H9 (cell line): ENCODE measurements at regions not wholly inside any gene's neighbourhood (a gene's known extent, or its start where the extent isn't known, plus 50 kb on each side); places are given as distances from the start of the nearest gene placed in this dataset.

Experiments used
- DNase-seq: peaks from one replicate; pipeline ENCODE4 v3.0.0-alpha.2; 2017
- H2AFZ ChIP-seq: one replicate; pipeline ENCODE4 v1.6.1; 2013; ENCODE audit warnings: mild to moderate bottlenecking, low read length, control low read depth, moderate library complexity
- H2AK5ac ChIP-seq: 2 replicates; pipeline ENCODE4 v1.6.1; 2013; ENCODE audit warnings: low read length, control low read depth, mixed read lengths; ENCODE audit not compliant: insufficient read length
- H2BK120ac ChIP-seq: one replicate; pipeline ENCODE4 v1.6.1; 2013; ENCODE audit warnings: low read depth, mild to moderate bottlenecking, low read length, control low read depth, inconsistent platforms; ENCODE audit not compliant: poor library complexity, severe bottlenecking
- H2BK12ac ChIP-seq: 2 replicates; pipeline ENCODE4 v1.6.1; 2013; ENCODE audit warnings: low read length, control low read depth, mixed read lengths, low read depth; ENCODE audit not compliant: insufficient read length
- H2BK15ac ChIP-seq: 2 replicates; pipeline ENCODE4 v1.6.1; 2013; ENCODE audit warnings: low read depth, low read length, control low read depth
- H2BK20ac ChIP-seq: one replicate; pipeline ENCODE4 v1.6.1; 2013; ENCODE audit warnings: low read depth, mild to moderate bottlenecking, low read length, control low read depth, inconsistent platforms; ENCODE audit not compliant: poor library complexity, severe bottlenecking
- H2BK5ac ChIP-seq: 2 replicates; pipeline ENCODE4 v1.6.1; 2013; ENCODE audit warnings: low read length, control low read depth, mixed read lengths; ENCODE audit not compliant: insufficient read length
- H3K14ac ChIP-seq: 2 replicates; pipeline ENCODE4 v1.6.1; 2013; ENCODE audit warnings: low read length, control low read depth; ENCODE audit not compliant: insufficient read depth
- H3K18ac ChIP-seq: 2 replicates; pipeline ENCODE4 v1.6.1; 2013; ENCODE audit warnings: low read depth, mild to moderate bottlenecking, mixed read lengths, low read length, control low read depth; ENCODE audit not compliant: insufficient read length
- H3K23ac ChIP-seq: 2 replicates; pipeline ENCODE4 v1.6.1; 2013; ENCODE audit warnings: low read length, control low read depth, mixed read lengths, low read depth; ENCODE audit not compliant: insufficient read length
- H3K23me2 ChIP-seq: 2 replicates; pipeline ENCODE4 v1.6.1; 2013; ENCODE audit warnings: low read depth, mild to moderate bottlenecking, mixed read lengths, low read length, control low read depth; ENCODE audit not compliant: insufficient read length, poor library complexity, severe bottlenecking
- H3K27ac ChIP-seq: 2 replicates; pipeline ENCODE4 v1.5.1; 2013; ENCODE audit warnings: low read length, control low read depth, mixed read lengths, low read depth; ENCODE audit not compliant: insufficient read length
- H3K27me3 ChIP-seq: 2 replicates; pipeline ENCODE4 v1.6.1; 2013; ENCODE audit warnings: low read length, control low read depth, inconsistent platforms; ENCODE audit not compliant: insufficient read depth
- H3K4ac ChIP-seq: 2 replicates; pipeline ENCODE4 v1.6.1; 2013; ENCODE audit warnings: low read depth, mild to moderate bottlenecking, control low read depth, inconsistent platforms, low read length, moderate library complexity
- H3K4me1 ChIP-seq: 2 replicates; pipeline ENCODE4 v1.6.1; 2013; ENCODE audit warnings: low read length, control low read depth, inconsistent platforms; ENCODE audit not compliant: insufficient read depth
- H3K4me2 ChIP-seq: 2 replicates; pipeline ENCODE4 v1.6.1; 2013; ENCODE audit warnings: low read length, control low read depth, mixed read lengths; ENCODE audit not compliant: insufficient read length, insufficient read depth
- H3K56ac ChIP-seq: 2 replicates; pipeline ENCODE4 v1.6.1; 2013; ENCODE audit warnings: low read depth, mild to moderate bottlenecking, mixed read lengths, low read length, control low read depth; ENCODE audit not compliant: insufficient read length
- H3K79me1 ChIP-seq: 2 replicates; pipeline ENCODE4 v1.6.1; 2013; ENCODE audit warnings: low read depth, mild to moderate bottlenecking, moderate library complexity, low read length, control low read depth, inconsistent platforms; ENCODE audit not compliant: insufficient read depth, poor library complexity, severe bottlenecking
- H3K79me2 ChIP-seq: 2 replicates; pipeline ENCODE4 v1.6.1; 2013; ENCODE audit warnings: low read length, control low read depth, inconsistent platforms; ENCODE audit not compliant: insufficient read depth
- H3K9ac ChIP-seq: 2 replicates; pipeline ENCODE4 v1.6.1; 2013; ENCODE audit warnings: low read length, control low read depth, mixed read lengths; ENCODE audit not compliant: insufficient read length; ENCODE audit errors: extremely low read depth
- H3K9me3 ChIP-seq: one replicate; pipeline ENCODE4 v1.6.1; 2013; ENCODE audit warnings: low read depth, low read length, inconsistent platforms; ENCODE audit not compliant: control insufficient read depth
- H3T11ph ChIP-seq: one replicate; pipeline ENCODE4 v1.6.1; 2013; ENCODE audit warnings: mild to moderate bottlenecking, low read length, control low read depth, inconsistent platforms
- H4K20me1 ChIP-seq: one replicate; pipeline ENCODE4 v1.6.1; 2013; ENCODE audit not compliant: control insufficient read depth, insufficient read length, insufficient read depth
- H4K5ac ChIP-seq: 2 replicates; pipeline ENCODE4 v1.6.1; 2013; ENCODE audit warnings: low read depth, mild to moderate bottlenecking, mixed read lengths, low read length, control low read depth; ENCODE audit not compliant: insufficient read length
- H4K8ac ChIP-seq: replicated peaks from 2 replicates; pipeline ENCODE4 v1.6.1; 2013; ENCODE audit warnings: low read length, control low read depth, mixed read lengths, low read depth; ENCODE audit not compliant: insufficient read length
- H4K91ac ChIP-seq: 2 replicates; pipeline ENCODE4 v1.6.1; 2013; ENCODE audit warnings: low read depth, mild to moderate bottlenecking, moderate library complexity, mixed read lengths, low read length, control low read depth; ENCODE audit not compliant: insufficient read length
- H3K27ac Mint-ChIP-seq, 3 experiments: 2 replicates in 2 of 3; 3 replicates in 1 of 3; pipeline ENCODE4 v1.8.0; 2020 to 2021; ENCODE audit warnings: mixed read lengths in 3 of 3, mild to moderate bottlenecking in 1 of 3, moderate library complexity in 1 of 3
- H3K27me3 Mint-ChIP-seq: 2 replicates; pipeline ENCODE4 v1.8.0; 2021; ENCODE audit warnings: low read depth, mild to moderate bottlenecking, moderate library complexity, mixed read lengths
- H3K36me3 Mint-ChIP-seq, 3 experiments: 2 replicates in 2 of 3; 3 replicates in 1 of 3; pipeline ENCODE4 v1.8.0; 2020 to 2021; ENCODE audit warnings: low read depth in 3 of 3, mixed read lengths in 3 of 3; ENCODE audit not compliant: insufficient read depth in 1 of 3
- H3K4me1 Mint-ChIP-seq, 2 experiments: 2 replicates each; pipeline ENCODE4 v1.8.0; 2020; ENCODE audit warnings: mixed read lengths in 2 of 2
- H3K4me3 Mint-ChIP-seq, 2 experiments: 2 replicates in 1 of 2; 3 replicates in 1 of 2; pipeline ENCODE4 v1.8.0; 2020 to 2021; ENCODE audit warnings: mild to moderate bottlenecking in 2 of 2, mixed read lengths in 2 of 2, moderate library complexity in 1 of 2
- H3K9me3 Mint-ChIP-seq, 2 experiments: 2 replicates in 1 of 2; 3 replicates in 1 of 2; pipeline ENCODE4 v1.8.0; 2020; ENCODE audit warnings: mild to moderate bottlenecking in 2 of 2, mixed read lengths in 2 of 2, moderate library complexity in 1 of 2
- WGBS: extraction: QIAGEN DNeasy Blood & Tissue Kit; methylation state at CpG from one replicate; pipeline ENCODE4 v1.1.7; 2013; ENCODE audit warnings: missing lambda C conversion rate, low lambda C conversion rate, mixed read lengths; ENCODE audit not compliant: insufficient read length; ENCODE audit errors: extremely low coverage; 5-methylcytosine and 5-hydroxymethylcytosine counted together
- TF ChIP-seq, protein P1 (sequence below): fragments of 200-600 bp; sonication (generic); conservative IDR thresholded peaks from 3 replicates; pipeline ENCODE4 v1.8.0; 2021; ENCODE audit warnings: antibody characterized with exemption, mild to moderate bottlenecking

DNA sequence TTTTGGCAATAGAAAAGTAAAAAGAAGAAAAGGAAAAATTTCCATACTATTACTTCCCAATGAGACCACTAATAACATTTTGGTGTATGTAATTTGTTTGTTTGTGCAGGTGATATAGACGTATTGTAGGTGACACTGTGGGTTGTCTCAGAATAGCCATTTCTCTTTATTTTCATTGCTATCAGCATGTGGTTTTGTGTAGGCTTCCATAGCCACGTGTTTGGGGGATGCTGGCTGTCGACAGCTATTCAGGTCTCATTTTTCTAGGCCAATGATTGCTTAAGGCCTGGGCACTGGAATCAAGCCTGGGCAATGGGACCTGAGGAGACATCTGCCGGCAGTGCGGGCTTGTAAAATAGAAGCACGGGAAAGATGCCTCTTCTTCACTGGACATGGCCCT lies 71.0 kb upstream of the KCTD1 start:
- H2BK12ac ChIP-seq = no peak overlapping the region
- no peak overlapping the region for H2AFZ ChIP-seq
- H3K4me1 ChIP-seq = peaks cover under 1% of the 10 kb centered on the region; the same call in 1 of the 2 replicates
- H3K36me3 Mint-ChIP-seq = peaks cover 6 to 10% (median 10%) of the 10 kb centered on the region in 3 experiments
- TF ChIP-seq, protein P1, sequence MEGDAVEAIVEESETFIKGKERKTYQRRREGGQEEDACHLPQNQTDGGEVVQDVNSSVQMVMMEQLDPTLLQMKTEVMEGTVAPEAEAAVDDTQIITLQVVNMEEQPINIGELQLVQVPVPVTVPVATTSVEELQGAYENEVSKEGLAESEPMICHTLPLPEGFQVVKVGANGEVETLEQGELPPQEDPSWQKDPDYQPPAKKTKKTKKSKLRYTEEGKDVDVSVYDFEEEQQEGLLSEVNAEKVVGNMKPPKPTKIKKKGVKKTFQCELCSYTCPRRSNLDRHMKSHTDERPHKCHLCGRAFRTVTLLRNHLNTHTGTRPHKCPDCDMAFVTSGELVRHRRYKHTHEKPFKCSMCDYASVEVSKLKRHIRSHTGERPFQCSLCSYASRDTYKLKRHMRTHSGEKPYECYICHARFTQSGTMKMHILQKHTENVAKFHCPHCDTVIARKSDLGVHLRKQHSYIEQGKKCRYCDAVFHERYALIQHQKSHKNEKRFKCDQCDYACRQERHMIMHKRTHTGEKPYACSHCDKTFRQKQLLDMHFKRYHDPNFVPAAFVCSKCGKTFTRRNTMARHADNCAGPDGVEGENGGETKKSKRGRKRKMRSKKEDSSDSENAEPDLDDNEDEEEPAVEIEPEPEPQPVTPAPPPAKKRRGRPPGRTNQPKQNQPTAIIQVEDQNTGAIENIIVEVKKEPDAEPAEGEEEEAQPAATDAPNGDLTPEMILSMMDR = no peak
- H3K56ac ChIP-seq = no peak overlapping the region
- no peaks in the 10 kb centered on the region for H3K79me2 ChIP-seq
- no peak overlapping the region for H2BK20ac ChIP-seq
- no peak overlapping the region for H3K18ac ChIP-seq
- no peak overlapping the region for H3K14ac ChIP-seq
- no peak overlapping the region for H4K5ac ChIP-seq
- H3K27me3 Mint-ChIP-seq = peaks cover 2% of the 10 kb centered on the region; the same call in 1 of the 2 replicates
- no peak overlapping the region for H3K23ac ChIP-seq
- H4K91ac ChIP-seq = no peak overlapping the region
- H3K4me1 Mint-ChIP-seq = peaks cover 14 to 18% of the 10 kb centered on the region in 2 experiments
- H4K8ac ChIP-seq = no peak overlapping the region
- no peaks in the 10 kb centered on the region for H3K79me1 ChIP-seq
- peaks cover under 1% of the 10 kb centered on the region for H3K9me3 ChIP-seq
- H3K4me3 Mint-ChIP-seq = no peak overlapping the region
- no peak overlapping the region for H3K27ac ChIP-seq
- H3K23me2 ChIP-seq = no peaks in the 10 kb centered on the region
- H4K20me1 ChIP-seq = no peaks in the 10 kb centered on the region
- no peak overlapping the region for H2BK5ac ChIP-seq
- no peak overlapping the region for H2BK120ac ChIP-seq
- no peak overlapping the region for H3K4ac ChIP-seq
- no peak overlapping the region for H3K9ac ChIP-seq
- no peak overlapping the region for H2BK15ac ChIP-seq
- peaks cover 9 to 13% of the 10 kb centered on the region in 2 experiments for H3K9me3 Mint-ChIP-seq
- DNase-seq = no peak
- H3T11ph ChIP-seq = no peak overlapping the region
- no CpG with 5 or more reads among the region's 6 CpGs for WGBS
- H2AK5ac ChIP-seq = no peak overlapping the region
- no peak overlapping the region for H3K4me2 ChIP-seq
- H3K27ac Mint-ChIP-seq = no peak overlapping the region
- no peaks in the 10 kb centered on the region for H3K27me3 ChIP-seq
